SIG-M5 (cell line): ENCODE measurements at regions not wholly inside any gene's neighbourhood (a gene's known extent, or its start where the extent isn't known, plus 50 kb on each side); places are given as distances from the start of the nearest gene placed in this dataset.

Experiments used
- DNase-seq: peaks from one replicate; lab custom pipeline; 2025; lab: John Stamatoyannopoulos, UW

DNA sequence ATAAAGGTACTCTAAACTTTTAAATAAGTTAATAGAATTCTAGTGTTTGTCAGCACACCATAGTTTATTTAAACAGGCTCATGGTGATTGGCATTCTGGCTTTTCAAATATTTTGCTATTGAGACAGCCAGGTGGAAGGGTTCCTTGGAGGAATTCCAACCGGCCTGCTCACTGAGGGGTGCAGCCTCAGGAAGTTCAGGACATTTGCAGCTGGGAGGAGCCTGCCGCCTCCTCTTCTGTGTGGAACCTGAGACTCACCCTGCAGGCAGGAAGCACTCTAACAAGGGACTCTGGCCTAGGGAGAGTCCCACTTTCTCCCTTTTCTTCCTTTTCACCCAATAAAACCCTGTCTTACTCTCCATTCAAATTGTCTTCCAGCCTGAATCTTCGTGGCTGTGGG is 1328.0 kb downstream of the FSTL5 start:
- no peak for DNase-seq

DNA sequence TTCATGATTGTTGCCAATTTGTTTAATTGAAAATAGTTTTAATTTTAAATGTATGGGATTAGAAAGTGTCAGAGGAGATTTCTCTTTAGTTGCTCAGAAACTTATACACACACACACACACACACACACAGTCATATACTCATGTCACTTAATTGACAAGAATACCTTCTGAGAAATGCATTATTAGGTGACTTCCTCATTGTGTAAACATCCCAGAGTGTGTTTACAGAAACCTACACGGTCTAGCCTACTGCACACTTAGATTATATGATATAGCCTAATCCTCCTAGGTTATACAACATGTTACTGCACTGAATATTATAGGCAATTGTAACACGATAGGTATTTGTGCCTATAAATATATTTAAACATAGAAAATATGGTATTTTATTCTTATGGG is 1327.4 kb downstream of the FSTL5 start:
- no peak for DNase-seq

GRCh38 chr4:160846121-160846520 is 1317.7 kb downstream of the FSTL5 start:
- DNase-seq, result no peak

DNA sequence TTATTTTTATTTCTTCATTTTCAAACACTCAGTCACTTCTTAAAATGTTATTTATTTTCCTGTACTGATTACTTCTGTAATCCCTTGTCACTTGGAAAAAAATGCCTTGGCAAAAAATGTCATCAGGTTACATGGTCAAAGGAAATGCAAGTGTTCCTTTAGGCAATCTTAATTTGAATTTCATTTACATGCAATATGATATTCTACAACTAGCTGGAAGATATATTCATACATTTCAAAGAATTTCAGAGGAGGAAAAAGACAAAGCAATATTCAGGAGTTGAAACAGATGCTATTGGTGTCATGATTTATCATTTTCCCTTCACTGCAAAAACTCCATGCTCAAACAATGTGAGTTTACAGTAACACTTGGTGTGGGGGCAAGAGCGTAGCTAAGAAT is 1316.6 kb downstream of the FSTL5 start:
- DNase-seq, result no peak

DNA sequence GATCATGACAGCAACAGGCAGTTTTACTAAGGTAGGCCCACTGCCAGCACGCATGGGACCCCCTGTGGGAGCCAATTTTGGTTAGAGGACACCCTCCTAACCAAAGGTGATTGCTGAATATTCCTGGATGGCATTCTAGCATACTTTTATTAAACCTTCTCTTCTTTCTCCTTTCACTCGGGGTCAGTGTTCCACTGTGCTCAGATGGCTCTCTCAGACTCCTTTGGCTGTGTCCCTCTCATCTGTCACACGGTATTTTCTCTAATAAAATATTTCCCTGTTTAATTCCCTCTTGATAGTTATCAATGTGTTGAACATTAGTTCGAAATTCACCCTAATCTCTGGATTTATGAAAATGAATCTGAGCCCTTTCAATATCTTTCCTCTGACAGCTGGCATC is 1315.3 kb downstream of the FSTL5 start:
- DNase-seq, result no peak

DNA sequence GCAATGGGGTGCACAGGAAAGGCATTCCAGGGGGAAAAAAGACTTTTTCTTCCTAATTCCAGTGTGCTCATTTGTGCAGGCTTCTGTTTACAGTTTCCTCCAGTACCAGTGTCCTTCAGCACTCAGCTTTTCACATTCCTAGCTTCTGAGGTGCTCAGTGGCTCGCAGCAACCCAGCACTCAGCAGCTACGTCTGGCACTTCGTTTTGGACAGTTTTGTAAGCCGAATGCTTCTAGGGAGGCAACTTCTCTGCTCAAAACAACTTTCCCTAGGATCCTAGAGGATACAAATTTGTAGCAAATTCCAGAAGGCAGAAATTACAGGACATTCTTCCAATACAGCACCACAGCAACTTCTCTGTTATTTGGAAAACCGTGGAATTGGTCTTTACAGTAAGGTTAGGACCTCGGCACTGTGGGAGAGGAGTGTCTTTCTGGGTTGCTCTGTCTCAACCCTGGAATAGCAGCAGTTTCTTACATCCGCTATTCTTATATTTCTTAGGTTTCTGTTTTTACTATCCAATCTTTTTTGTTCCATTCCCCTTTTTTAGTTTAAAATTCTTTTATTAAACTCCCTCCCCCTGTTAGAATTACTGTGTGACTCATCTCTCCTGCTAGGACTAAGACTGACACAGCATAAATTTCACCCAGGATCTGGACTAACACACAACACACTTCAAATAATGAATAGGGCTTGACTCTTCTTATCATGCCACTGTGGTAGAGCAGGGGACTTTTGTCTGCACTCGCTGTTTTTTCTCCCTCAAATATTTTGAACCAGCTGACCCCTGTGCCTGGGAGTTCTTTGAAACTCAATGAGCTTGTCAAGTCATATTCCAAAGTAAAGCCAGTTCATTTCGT is 1314.7 kb downstream of the FSTL5 start:
- no peak for DNase-seq

- DNase-seq, result no peak
Measured at GRCh38 chr4:160864253-160864652, 1299.5 kb downstream of the FSTL5 start.

- no peak for DNase-seq
Measured at GRCh38 chr4:160869899-160870298, 1293.9 kb downstream of the FSTL5 start.

GRCh38 chr4:160872491-160872890 is 1291.3 kb downstream of the FSTL5 start:
- DNase-seq, result no peak

GRCh38 chr4:160877087-160877790 is 1286.6 kb downstream of the FSTL5 start:
- no peak for DNase-seq

DNA sequence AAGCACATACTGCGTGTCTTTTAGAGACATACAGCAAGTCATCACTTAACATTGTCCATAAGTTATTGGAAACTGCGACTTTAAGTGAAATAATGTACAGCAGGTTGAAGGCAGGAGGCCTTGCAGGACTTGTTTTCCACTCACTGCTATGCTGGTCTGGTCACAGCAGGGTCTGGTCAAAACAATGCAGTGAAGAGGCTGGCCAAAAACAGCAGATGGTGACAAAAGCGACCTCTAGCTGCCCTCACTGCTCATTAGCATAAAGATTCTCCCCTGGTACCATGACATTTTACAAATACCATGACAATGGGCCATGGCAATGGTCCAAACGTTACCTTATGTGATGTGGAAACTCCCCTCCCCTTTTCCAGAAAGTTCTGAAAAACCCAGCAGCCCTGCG is 1283.6 kb downstream of the FSTL5 start:
- no peak for DNase-seq

- no peak for DNase-seq
Measured at GRCh38 chr4:160887668-160888067, 1276.1 kb downstream of the FSTL5 start.

GRCh38 chr4:160894128-160894527 is 1269.7 kb downstream of the FSTL5 start:
- no peak for DNase-seq

- no peak for DNase-seq
Measured at GRCh38 chr4:160894809-160895208, 1269.0 kb downstream of the FSTL5 start.

DNA sequence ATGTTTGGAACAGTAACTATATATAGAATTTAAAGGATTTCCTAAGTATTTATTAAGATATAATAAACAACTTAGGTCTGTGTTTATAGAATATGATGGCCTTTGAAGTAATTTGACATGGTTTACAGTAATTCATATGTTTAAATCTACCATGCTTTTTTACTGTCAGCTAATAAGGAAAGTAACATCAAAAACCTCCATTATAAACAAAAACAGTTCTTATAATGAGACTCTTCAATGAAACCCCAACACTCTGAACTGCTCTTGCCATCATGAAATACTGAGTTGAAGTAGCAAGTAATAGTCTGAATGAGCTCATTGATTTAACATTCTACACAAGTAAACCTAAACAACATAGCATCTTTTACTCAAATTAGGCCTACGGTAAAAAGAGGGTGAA is 1236.5 kb downstream of the FSTL5 start:
- DNase-seq, result no peak

DNA sequence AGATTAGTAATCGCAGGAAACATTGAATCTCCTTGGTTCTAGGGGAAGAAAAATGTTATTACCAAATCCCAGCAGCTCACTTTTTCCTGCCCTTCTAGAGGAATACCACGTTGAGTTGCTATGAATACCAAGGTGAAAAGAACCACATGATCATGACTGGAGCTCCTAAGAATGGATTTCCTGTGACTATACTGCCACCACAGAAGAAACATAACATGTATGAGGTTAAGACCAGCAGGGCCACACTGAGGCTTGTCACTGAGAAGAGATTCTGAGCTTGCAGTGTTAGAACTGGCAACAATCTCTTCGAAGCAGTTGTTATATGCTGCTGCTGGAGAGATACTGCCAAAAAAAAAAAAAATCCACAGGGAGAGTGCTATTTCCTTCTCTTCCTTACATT is 1235.3 kb downstream of the FSTL5 start:
- DNase-seq, result no peak

- no peak for DNase-seq
Measured at GRCh38 chr4:160947653-160948052, 1216.1 kb downstream of the FSTL5 start.

- no peak for DNase-seq
Measured at GRCh38 chr4:160956875-160957274, 1206.9 kb downstream of the FSTL5 start.

DNA sequence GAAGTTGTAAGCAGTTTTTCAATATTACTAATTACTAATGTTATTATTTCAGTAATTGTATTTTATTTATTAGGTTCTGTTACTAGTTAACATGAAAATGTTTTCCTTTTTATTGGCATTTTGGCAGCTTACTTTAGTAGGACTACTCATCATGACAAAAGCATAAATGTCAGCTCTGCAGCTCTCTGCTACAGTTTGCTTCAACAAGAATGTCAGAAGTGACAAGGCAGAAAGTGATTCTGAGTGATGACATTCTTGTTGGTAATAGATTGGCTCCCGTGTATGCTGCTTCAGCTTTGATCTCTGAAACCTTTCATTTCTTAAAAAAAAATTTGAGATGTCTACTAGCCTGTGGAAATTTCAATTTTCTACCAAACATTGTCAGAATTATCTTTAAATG is 1193.9 kb downstream of the FSTL5 start:
- DNase-seq, result no peak

- no peak for DNase-seq
Measured at GRCh38 chr4:160980091-160980490, 1183.7 kb downstream of the FSTL5 start.

GRCh38 chr4:160981083-160981482 is 1182.7 kb downstream of the FSTL5 start:
- no peak for DNase-seq

GRCh38 chr4:160983035-160983434 is 1180.8 kb downstream of the FSTL5 start:
- DNase-seq, result no peak

DNA sequence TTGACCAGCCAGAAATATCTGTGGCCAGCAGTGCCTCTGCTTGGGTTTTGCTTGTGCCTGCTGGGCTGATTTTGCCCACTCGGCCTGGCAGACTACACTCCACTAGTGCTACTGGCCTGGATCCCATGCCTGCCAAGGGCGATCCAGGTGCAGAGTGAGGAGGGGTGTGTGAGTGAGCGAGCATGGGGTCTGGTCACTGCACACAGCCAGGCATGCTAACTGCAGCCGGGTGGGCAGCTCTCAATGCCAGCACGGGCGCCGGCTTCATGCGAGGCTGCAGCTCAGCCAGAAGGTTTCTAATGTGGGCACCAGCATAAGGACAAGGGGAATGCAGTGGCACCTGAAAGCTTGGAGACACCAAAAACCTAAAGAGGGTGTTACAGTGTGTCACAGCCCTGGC is 1161.4 kb downstream of the FSTL5 start:
- DNase-seq, result no peak
